ENCODE measurements at regions not wholly inside any gene's neighbourhood (a gene's known extent, or its start where the extent isn't known, plus 50 kb on each side); places are given as distances from the start of the nearest gene placed in this dataset.

DNA sequence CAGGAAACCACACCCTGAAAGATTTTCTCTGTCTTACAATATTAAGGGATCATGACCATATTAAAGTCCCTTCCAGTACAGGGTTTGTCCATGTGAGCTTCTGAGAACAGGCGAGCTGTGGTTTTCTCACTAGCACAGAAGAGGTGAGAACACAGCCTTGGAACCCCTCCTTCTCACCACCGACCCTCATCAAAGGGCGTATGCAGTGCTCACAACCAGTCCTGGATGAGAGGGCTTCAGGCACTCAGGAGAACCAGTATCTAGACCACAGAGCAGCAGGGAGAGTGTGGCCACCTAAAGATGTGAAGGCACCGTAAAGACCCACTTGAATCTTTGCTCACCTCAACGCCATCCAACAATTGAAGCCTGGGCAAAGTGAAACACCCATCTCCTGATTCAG is 397.0 kb downstream of the ETS1 start:
- no peak for DNase-seq (ENCODE audit: low read depth)

- DNase-seq (ENCODE audit: low read depth): no peak
Observed at GRCh38 chr11:128189823-128190222, 397.5 kb downstream of the ETS1 start.

DNA sequence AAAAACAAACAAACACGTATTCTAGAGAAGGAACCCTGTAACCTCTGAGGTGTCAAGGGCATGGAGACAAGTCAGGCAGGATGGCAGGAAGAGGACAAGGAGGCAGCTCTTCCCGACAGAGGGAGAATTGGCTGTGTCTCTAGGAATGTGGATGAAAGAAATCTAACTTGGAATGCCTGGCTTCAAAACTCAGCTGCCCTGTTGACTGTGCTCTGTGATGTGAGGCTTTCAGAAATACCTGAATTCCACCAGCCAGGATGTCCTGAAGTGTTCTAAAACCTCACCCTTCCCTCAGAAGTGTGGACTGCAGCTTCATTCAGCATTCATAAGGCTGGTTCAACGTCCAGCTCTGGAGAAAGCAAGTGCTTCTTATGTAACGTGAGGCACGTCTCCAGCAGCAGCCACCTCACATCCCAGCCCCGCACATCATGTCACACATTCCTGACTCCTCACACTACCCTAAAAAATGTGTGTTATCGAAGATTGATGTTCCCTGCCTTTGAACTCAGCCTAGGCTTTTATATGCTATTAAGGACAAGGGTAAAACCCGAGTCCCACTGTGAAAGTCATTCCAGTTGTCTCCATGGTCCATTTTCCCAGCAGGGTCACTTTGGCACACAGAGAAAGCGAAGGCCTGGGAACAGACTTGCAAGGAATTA is 398.9 kb downstream of the ETS1 start:
- DNase-seq (ENCODE audit: low read depth): no peak

DNA sequence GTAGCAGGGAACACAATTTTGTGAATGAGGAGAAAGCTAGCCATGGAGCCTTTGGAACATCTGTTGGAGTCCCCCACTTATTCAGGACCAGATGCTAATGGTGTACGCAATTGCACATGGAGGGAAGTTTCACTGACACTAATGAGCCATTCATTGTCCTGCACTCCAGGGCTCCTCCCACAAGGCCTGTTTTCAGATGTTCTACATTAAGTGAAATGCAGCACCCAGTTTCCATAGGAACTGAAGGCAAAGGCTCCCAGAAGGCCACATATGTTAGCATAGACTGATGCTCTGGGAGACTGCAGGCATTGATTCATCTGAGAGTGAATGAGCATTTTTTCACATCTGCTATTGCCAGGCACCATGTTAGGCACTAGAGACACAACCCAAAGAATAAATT is 399.5 kb downstream of the ETS1 start:
- DNase-seq (ENCODE audit: low read depth): no peak

- no peak for DNase-seq (ENCODE audit: low read depth)
Observed at GRCh38 chr11:128187377-128187776, 400.0 kb downstream of the ETS1 start.

GRCh38 chr11:128184981-128185380 is 402.4 kb downstream of the ETS1 start:
- DNase-seq (ENCODE audit: low read depth): no peak

DNA sequence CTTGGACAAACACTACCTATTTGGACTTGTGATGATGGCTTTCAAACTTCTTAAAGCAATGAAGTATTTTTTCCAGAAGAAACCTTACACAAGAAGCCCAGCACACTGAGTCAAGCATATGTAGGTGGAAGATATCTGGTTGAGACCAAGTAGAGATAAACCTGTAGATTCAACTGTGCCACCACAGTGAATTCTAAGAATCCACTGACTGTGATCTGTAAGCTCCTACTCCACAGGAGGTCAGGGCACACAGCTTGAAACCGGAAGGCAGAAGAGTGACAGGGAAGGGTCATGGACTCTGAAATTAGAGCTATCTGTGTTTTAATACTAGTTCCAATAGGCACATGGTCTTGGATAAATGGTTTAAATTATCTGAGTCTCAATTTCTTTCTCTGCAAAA is 404.5 kb downstream of the ETS1 start:
- DNase-seq (ENCODE audit: low read depth): no peak

GRCh38 chr11:128181984-128182383 is 405.4 kb downstream of the ETS1 start:
- DNase-seq (ENCODE audit: low read depth): no peak

DNA sequence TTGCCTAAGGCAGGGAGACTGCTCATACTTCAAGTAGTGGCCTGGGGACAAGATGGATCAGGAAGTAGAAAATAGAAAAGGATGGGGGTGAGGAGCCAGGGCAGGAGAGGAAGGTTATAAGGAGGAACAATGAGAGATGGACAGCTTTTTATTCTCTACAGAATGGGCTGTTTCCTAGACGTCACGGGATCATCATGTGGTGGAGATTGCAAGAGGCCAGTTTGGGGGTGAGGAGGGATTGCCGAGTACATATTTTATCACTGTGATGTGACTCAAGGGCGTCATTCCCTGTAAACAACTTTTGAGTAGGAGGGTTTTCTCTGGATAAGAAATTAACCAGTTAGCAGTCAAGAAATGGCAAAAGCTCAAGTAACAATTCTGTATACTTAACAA is 406.3 kb downstream of the ETS1 start:
- DNase-seq (ENCODE audit: low read depth): no peak

DNA sequence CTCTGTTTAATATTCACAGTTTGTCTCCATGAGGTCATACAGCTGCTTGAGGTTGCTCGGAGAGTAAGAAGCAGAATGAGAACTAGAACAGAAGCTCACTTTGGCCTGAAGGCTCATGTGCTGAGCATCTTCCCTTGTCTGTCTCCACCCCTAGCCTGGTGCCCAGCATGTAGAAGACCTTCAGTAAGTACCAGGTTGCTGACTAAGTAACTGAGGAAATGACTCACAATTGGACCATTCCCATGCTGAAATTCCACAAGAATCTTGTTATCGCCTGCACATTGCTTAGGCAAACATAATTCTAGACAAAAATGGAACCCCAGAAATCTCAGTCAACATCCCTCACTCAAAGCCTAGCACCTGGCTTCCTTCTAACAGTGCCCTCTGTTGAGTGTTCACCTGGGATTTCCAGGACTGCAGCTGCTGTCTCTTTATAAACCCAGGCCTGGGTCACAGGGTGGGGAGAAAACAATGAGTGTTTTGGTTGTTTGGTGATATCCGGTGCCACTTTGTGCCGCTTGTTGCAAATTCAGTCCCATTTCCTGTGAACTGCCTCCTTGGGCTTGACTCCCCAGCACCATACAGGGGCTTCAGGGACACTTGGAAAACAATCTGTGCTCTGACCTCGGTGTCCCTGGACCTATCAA is 406.8 kb downstream of the ETS1 start:
- DNase-seq (ENCODE audit: low read depth): no peak

- DNase-seq (ENCODE audit: low read depth): no peak
Observed at GRCh38 chr11:128179512-128179911, 407.8 kb downstream of the ETS1 start.

DNA sequence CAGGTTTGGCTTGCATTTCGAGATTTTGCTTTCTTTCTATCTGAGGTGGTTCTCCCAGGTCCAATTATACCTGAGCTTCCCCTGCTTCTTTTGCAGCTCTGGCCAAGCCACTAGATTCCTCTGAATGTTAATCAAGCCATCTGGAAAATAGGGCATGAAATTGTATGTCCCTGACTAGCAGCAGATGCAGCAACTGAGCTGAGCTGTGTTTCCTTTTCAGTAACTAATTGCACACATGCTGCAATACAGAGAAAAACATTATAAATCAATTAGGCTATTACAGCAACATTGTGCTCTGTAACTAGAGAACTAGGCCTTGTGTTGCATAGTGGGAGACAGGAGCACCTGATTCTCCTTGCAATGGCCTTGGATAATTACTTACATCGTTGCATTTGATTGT is 408.3 kb downstream of the ETS1 start:
- DNase-seq (ENCODE audit: low read depth): no peak

- DNase-seq (ENCODE audit: low read depth): no peak
Observed at GRCh38 chr11:128174465-128175291, 412.7 kb downstream of the ETS1 start.

DNA sequence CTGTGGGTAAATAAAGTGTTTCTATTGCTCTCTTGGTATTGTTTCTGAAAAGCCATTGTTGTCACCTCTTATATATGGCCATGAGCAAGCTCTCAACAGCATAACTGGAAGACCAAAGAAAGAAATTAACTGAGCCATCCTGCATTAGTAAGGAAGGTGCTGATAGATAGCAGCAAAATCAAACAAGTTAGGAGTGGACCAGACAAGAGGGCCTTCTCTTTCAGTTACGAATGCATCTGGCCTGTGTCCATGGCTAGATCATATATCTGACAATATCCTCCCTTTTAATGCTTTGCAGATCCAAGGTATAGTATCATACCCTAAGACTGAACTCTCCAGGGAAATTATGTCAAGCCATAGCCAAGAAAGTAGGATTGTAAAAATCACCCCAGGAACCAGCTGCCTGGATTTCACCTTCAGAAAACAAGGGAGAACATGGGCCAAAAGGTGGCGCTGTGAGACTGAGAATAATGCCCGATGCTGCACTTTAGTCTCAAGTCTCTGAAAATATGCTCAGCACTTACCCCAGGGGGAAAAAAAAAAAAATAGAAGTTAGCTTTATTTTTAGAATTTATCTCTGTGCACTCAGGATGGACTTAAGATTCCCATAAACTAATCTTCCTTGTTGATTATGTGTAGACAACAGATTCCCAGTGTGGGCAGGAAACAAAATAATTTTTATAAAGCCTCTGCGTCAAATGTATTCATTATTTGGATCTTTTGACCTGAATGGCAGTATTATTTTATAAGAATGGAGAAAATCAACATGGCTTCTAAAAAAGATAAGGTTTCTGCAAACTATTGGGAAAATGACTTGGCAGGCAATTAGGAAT is 415.1 kb downstream of the ETS1 start:
- DNase-seq (ENCODE audit: low read depth): peak; percentile 74

DNA sequence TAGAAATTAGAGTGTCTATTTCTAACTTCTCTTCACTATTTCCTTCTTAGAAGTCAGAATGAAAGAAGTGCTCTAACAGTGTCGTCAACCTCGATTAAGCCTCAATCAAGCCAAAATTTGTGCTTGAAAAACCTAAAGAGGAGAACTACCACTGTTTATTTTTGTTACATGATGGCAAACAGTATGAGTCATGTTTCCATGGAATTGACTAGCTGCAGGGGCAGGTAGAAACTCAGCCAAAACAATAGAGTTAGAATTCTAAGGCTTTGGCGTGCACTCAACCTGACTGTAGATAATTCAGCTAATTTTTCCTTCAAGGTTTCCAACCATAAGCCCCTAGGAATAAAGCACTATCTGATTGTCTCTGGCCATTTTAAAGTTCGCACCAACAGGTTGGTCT is 415.9 kb downstream of the ETS1 start:
- no peak for DNase-seq (ENCODE audit: low read depth)

GRCh38 chr11:128165572-128165971 is 421.8 kb downstream of the ETS1 start:
- no peak for DNase-seq (ENCODE audit: low read depth)

DNA sequence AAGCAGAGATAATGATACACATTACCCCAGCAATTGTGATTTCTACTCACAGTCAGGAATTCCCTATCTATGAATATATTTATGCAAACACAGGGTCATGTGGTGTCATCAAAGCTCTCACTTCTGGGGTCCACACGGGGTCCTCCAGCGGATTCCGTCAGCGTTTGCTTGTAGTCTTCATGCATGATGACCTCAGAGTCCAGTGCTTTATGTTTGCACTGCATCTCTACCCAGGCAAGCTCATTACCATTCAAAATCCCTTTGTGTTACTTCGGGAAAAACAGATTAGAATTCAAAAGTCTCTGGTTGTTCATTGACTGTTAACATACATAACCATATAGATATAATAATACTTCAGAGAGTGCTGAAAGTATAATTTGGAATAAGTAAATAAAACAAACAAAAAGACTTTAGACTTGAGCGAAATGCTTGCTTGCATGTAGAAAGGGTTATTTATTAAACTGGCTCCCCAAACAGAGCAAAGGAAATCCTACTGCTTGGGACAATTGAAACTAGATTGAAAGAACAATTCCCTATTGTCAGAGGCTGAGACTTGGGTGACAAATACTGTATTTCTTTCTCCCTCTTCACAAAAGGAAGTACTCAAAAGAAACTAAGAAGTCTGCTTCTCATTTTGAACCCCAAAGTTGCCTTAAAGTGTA is 423.1 kb downstream of the ETS1 start:
- DNase-seq (ENCODE audit: low read depth): no peak

DNA sequence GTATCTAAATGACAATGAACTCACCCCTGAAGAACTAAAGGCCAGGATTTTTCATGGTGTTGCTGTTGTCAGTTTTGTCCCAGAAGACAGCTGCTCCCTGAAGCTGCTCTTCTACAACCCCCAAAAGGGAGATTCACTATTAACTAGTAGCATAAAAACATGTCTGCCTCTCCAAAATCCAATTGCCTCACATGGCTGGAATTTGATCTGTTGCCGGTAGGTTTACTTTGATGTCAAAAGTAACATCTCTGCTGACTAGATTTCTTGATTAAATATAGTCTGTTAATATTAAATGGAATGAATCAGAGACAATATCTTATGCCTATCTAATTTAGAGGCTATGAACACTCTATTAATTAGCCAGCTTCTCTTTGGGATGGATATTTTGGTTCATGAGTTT is 425.4 kb downstream of the ETS1 start:
- DNase-seq (ENCODE audit: low read depth): no peak

- no peak for DNase-seq (ENCODE audit: low read depth)
Observed at GRCh38 chr11:128161436-128161835, 425.9 kb downstream of the ETS1 start.

- no peak for DNase-seq (ENCODE audit: low read depth)
Observed at GRCh38 chr11:128158860-128159259, 428.5 kb downstream of the ETS1 start.

GRCh38 chr11:128157423-128158298 is 429.7 kb downstream of the ETS1 start:
- DNase-seq (ENCODE audit: low read depth): peak; percentile 15
